ENCODE measurements at regions not wholly inside any gene's neighbourhood (a gene's known extent, or its start where the extent isn't known, plus 50 kb on each side); places are given as distances from the start of the nearest gene placed in this dataset.

GRCh38 chr9:1256178-1256577 is 206.0 kb downstream of the DMRT2 start:
- DNase-seq (ENCODE audit: extremely low spot score, insufficient read length, low read depth) (no peak), FAIRE-seq (no peak)

- DNase-seq (ENCODE audit: extremely low spot score, insufficient read length, low read depth) (no peak), FAIRE-seq (no peak)
These were observed 211.1 kb downstream of the DMRT2 start for GRCh38 chr9:1261266-1261665.

GRCh38 chr9:1261879-1262766 is 212.0 kb downstream of the DMRT2 start:
- DNase-seq (ENCODE audit: extremely low spot score, insufficient read length, low read depth) (no peak), FAIRE-seq (no peak)

- FAIRE-seq: peak; percentile 35
- no peak for DNase-seq (ENCODE audit: extremely low spot score, insufficient read length, low read depth)
These were observed 217.0 kb downstream of the DMRT2 start for GRCh38 chr9:1267141-1267570.

- DNase-seq (ENCODE audit: extremely low spot score, insufficient read length, low read depth) (no peak), FAIRE-seq (no peak)
These were observed 217.4 kb downstream of the DMRT2 start for GRCh38 chr9:1267581-1267980.

GRCh38 chr9:1269533-1270315 is 219.6 kb downstream of the DMRT2 start:
- FAIRE-seq (no peak), DNase-seq (ENCODE audit: extremely low spot score, insufficient read length, low read depth) (no peak)

GRCh38 chr9:1271367-1271766 is 221.2 kb downstream of the DMRT2 start:
- no peak for DNase-seq (ENCODE audit: extremely low spot score, insufficient read length, low read depth)
- no peak for FAIRE-seq

- DNase-seq (ENCODE audit: extremely low spot score, insufficient read length, low read depth) (no peak), FAIRE-seq (no peak)
These were observed 221.6 kb downstream of the DMRT2 start for GRCh38 chr9:1271786-1272185.

GRCh38 chr9:1272488-1272887 is 222.3 kb downstream of the DMRT2 start:
- FAIRE-seq: no peak
- no peak for DNase-seq (ENCODE audit: extremely low spot score, insufficient read length, low read depth)

- FAIRE-seq: no peak
- DNase-seq (ENCODE audit: extremely low spot score, insufficient read length, low read depth): no peak
These were observed 223.7 kb downstream of the DMRT2 start for GRCh38 chr9:1273859-1274258.

- DNase-seq (ENCODE audit: extremely low spot score, insufficient read length, low read depth) (no peak), FAIRE-seq (no peak)
These were observed 224.2 kb downstream of the DMRT2 start for GRCh38 chr9:1274334-1274733.

GRCh38 chr9:1276474-1276873 is 226.3 kb downstream of the DMRT2 start:
- FAIRE-seq (no peak), DNase-seq (ENCODE audit: extremely low spot score, insufficient read length, low read depth) (no peak)

GRCh38 chr9:1284727-1285126 is 234.6 kb downstream of the DMRT2 start:
- no peak for FAIRE-seq
- no peak for DNase-seq (ENCODE audit: extremely low spot score, insufficient read length, low read depth)

GRCh38 chr9:1285526-1285925 is 235.4 kb downstream of the DMRT2 start:
- no peak for FAIRE-seq
- DNase-seq (ENCODE audit: extremely low spot score, insufficient read length, low read depth): no peak

- DNase-seq (ENCODE audit: extremely low spot score, insufficient read length, low read depth) (no peak), FAIRE-seq (no peak)
These were observed 242.2 kb downstream of the DMRT2 start for GRCh38 chr9:1292384-1292783.

- DNase-seq (ENCODE audit: extremely low spot score, insufficient read length, low read depth) (no peak), FAIRE-seq (no peak)
These were observed 244.6 kb downstream of the DMRT2 start for GRCh38 chr9:1294641-1295258.

- FAIRE-seq: no peak
- no peak for DNase-seq (ENCODE audit: extremely low spot score, insufficient read length, low read depth)
These were observed 246.2 kb downstream of the DMRT2 start for GRCh38 chr9:1296331-1296730.

- FAIRE-seq: no peak
These were observed 247.9 kb downstream of the DMRT2 start for GRCh38 chr9:1298046-1298445.

GRCh38 chr9:1300941-1301340 is 250.8 kb downstream of the DMRT2 start:
- FAIRE-seq (no peak), DNase-seq (ENCODE audit: extremely low spot score, insufficient read length, low read depth) (no peak)

More at GRCh38 chr9:1298046-1298445, 247.9 kb downstream of the DMRT2 start:
- DNase-seq (ENCODE audit: extremely low spot score, insufficient read length, low read depth): no peak

- DNase-seq (ENCODE audit: extremely low spot score, insufficient read length, low read depth) (no peak), FAIRE-seq (no peak)
These were observed 253.8 kb downstream of the DMRT2 start for GRCh38 chr9:1303932-1304331.
